Mesenchymal stem cell (in vitro differentiated cells and primary cell): ENCODE measurements at regions not wholly inside any gene's neighbourhood (a gene's known extent, or its start where the extent isn't known, plus 50 kb on each side); places are given as distances from the start of the nearest gene placed in this dataset.

Experiments used
- DNase-seq: peaks from one replicate; pipeline ENCODE4 v3.0.0-alpha.2; 2013
- H2AFZ ChIP-seq: one replicate; pipeline ENCODE4 v1.6.1; 2013; ENCODE audit warnings: low read depth, mild to moderate bottlenecking, control low read depth, inconsistent platforms, low read length, moderate library complexity
- H2AK5ac ChIP-seq: 2 replicates; pipeline ENCODE4 v1.6.1; 2013; ENCODE audit warnings: low read length, moderate library complexity, mild to moderate bottlenecking, inconsistent platforms; ENCODE audit not compliant: severe bottlenecking
- H2BK120ac ChIP-seq: one replicate; pipeline ENCODE4 v1.6.1; 2013; ENCODE audit warnings: low read depth, mild to moderate bottlenecking, inconsistent platforms, low read length, moderate library complexity
- H2BK12ac ChIP-seq, 2 experiments: one replicate each; pipeline ENCODE4 v1.6.1; 2013; ENCODE audit warnings: inconsistent platforms in 2 of 2, low read length in 2 of 2, mild to moderate bottlenecking in 2 of 2, moderate library complexity in 2 of 2, control low read depth in 1 of 2
- H2BK15ac ChIP-seq: one replicate; pipeline ENCODE4 v1.6.1; 2013; ENCODE audit warnings: mild to moderate bottlenecking, low read depth, inconsistent platforms; ENCODE audit not compliant: poor library complexity, severe bottlenecking
- H2BK5ac ChIP-seq: 2 replicates; pipeline ENCODE4 v1.6.1; 2013; ENCODE audit warnings: low read depth, mild to moderate bottlenecking, low read length, control low read depth, inconsistent platforms; ENCODE audit not compliant: poor library complexity, severe bottlenecking
- H3K14ac ChIP-seq, 2 experiments: one replicate each; pipeline ENCODE4 v1.6.1; 2013; ENCODE audit warnings: inconsistent platforms in 2 of 2, low read length in 2 of 2, control low read depth in 1 of 2, mild to moderate bottlenecking in 1 of 2, moderate library complexity in 1 of 2
- H3K18ac ChIP-seq, 2 experiments: one replicate each; pipeline ENCODE4 v1.6.1; 2013; ENCODE audit warnings: inconsistent platforms in 2 of 2, low read length in 2 of 2, control low read depth in 1 of 2, low read depth in 1 of 2, mild to moderate bottlenecking in 1 of 2
- H3K23ac ChIP-seq, 2 experiments: one replicate each; pipeline ENCODE4 v1.6.1; 2013; ENCODE audit warnings: inconsistent platforms in 2 of 2, low read length in 2 of 2, mild to moderate bottlenecking in 2 of 2, moderate library complexity in 2 of 2, control low read depth in 1 of 2
- H3K27ac ChIP-seq: 2 replicates; pipeline ENCODE4 v1.5.1; 2013; ENCODE audit warnings: mild to moderate bottlenecking, moderate library complexity, low read length, control low read depth, inconsistent platforms; ENCODE audit not compliant: poor library complexity, severe bottlenecking
- H3K27me3 ChIP-seq, 2 experiments: 2 replicates each; pipeline versions ENCODE4 v1.6.1 to v1.7.0; 2013; ENCODE audit warnings: low read length in 2 of 2, mild to moderate bottlenecking in 2 of 2, moderate library complexity in 2 of 2, control low read depth in 1 of 2, inconsistent platforms in 1 of 2; ENCODE audit not compliant: control insufficient read depth in 1 of 2, insufficient read depth in 1 of 2
- H3K36me3 ChIP-seq, 2 experiments: 2 replicates each; pipeline versions ENCODE4 v1.6.1 to v1.7.0; 2013; ENCODE audit warnings: low read length in 2 of 2, control low read depth in 1 of 2, inconsistent platforms in 1 of 2, low read depth in 1 of 2, mild to moderate bottlenecking in 1 of 2; ENCODE audit not compliant: insufficient read depth in 2 of 2, control insufficient read depth in 1 of 2
- H3K4ac ChIP-seq, 2 experiments: one replicate each; pipeline ENCODE4 v1.6.1; 2013; ENCODE audit warnings: inconsistent platforms in 2 of 2, low read length in 2 of 2, mild to moderate bottlenecking in 2 of 2, moderate library complexity in 2 of 2, control low read depth in 1 of 2, low read depth in 1 of 2
- H3K4me1 ChIP-seq: 2 replicates; pipeline ENCODE4 v1.6.1; 2013; ENCODE audit warnings: low read depth, low read length, control low read depth; ENCODE audit not compliant: control insufficient read depth, insufficient read depth
- H3K4me2 ChIP-seq: 2 replicates; pipeline ENCODE4 v1.6.1; 2013; ENCODE audit warnings: low read length, mild to moderate bottlenecking, inconsistent platforms; ENCODE audit not compliant: poor library complexity, severe bottlenecking
- H3K4me3 ChIP-seq, 2 experiments: 2 replicates each; pipeline versions ENCODE4 v1.5.1 to v1.7.0; 2013; ENCODE audit warnings: low read length in 2 of 2, mild to moderate bottlenecking in 2 of 2, control low read depth in 1 of 2, low read depth in 1 of 2; ENCODE audit not compliant: insufficient read depth in 1 of 2
- H3K79me1 ChIP-seq: replicated peaks from 2 replicates; pipeline ENCODE4 v1.6.1; 2013; ENCODE audit warnings: mild to moderate bottlenecking, control low read depth, low read length, inconsistent platforms; ENCODE audit not compliant: poor library complexity, severe bottlenecking
- H3K9ac ChIP-seq: 2 replicates; pipeline ENCODE4 v1.7.0; 2013; ENCODE audit warnings: mild to moderate bottlenecking, low read length, moderate library complexity
- H3K9me3 ChIP-seq: 2 replicates; pipeline ENCODE4 v1.7.0; 2013; ENCODE audit warnings: mild to moderate bottlenecking, low read length; ENCODE audit not compliant: control insufficient read depth
- H4K8ac ChIP-seq: one replicate; pipeline ENCODE4 v1.6.1; 2013; ENCODE audit warnings: inconsistent platforms, mild to moderate bottlenecking, low read length, moderate library complexity
- H4K91ac ChIP-seq: one replicate; pipeline ENCODE4 v1.6.1; 2013; ENCODE audit warnings: mild to moderate bottlenecking, low read length, inconsistent platforms
- WGBS: methylation state at CpG from one replicate; pipeline ENCODE4 v1.1.7; 2013; ENCODE audit warnings: mixed read lengths; 5-methylcytosine and 5-hydroxymethylcytosine counted together

DNA sequence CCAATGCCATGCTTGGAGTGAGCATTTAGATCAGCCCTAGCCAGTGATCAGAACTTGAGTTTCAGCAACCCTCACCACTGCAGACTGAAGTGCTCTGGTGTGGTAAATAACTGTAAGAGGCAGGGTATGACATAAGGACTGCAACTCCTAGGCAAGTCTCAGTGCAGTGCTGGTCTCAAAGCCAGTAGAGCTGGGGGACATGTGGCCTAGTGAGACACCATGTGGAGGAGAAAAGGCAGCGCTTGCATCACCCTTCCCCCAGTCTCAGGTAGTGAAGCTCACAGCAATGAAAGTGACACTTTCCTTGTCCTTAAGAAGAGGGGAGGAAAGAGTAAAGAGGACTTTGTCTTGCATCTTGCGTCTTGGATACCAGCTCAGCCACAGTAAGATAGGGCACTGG is 386.8 kb upstream of the POT1 start:
- peaks cover 8% of the 10 kb centered on the region for H3K9me3 ChIP-seq
- no peak overlapping the region for H3K14ac ChIP-seq
- 42% methylated on average over 2 of the region's 2 CpGs for WGBS
- H2AFZ ChIP-seq, result no peak overlapping the region
- peak overlapping the region; percentile 6 for H2BK120ac ChIP-seq
- H3K36me3 ChIP-seq, result no peaks in the 10 kb centered on the region
- peak; percentile 37 for DNase-seq
- no peaks in the 10 kb centered on the region for H3K79me1 ChIP-seq
- H3K4me1 ChIP-seq, result peaks cover 2% of the 10 kb centered on the region
- H4K8ac ChIP-seq, result peak overlapping the region; percentile 55
- H3K23ac ChIP-seq, result no peak overlapping the region
- peak overlapping the region in 1 of 2 experiments; percentile 50 for H2BK12ac ChIP-seq
- no peak overlapping the region for H2BK15ac ChIP-seq
- H3K4ac ChIP-seq, result peak overlapping the region in 1 of 2 experiments; percentile 30
- no peak overlapping the region for H3K4me2 ChIP-seq
- H3K27me3 ChIP-seq, result no peaks in the 10 kb centered on the region
- no peak overlapping the region for H3K27ac ChIP-seq
- H3K4me3 ChIP-seq, result no peak overlapping the region
- H2BK5ac ChIP-seq, result no peak overlapping the region
- no peak overlapping the region for H3K9ac ChIP-seq
- peak overlapping the region; percentile 85 for H4K91ac ChIP-seq
- no peak overlapping the region for H2AK5ac ChIP-seq
- peak overlapping the region in 1 of 2 experiments; percentile 8 for H3K18ac ChIP-seq

DNA sequence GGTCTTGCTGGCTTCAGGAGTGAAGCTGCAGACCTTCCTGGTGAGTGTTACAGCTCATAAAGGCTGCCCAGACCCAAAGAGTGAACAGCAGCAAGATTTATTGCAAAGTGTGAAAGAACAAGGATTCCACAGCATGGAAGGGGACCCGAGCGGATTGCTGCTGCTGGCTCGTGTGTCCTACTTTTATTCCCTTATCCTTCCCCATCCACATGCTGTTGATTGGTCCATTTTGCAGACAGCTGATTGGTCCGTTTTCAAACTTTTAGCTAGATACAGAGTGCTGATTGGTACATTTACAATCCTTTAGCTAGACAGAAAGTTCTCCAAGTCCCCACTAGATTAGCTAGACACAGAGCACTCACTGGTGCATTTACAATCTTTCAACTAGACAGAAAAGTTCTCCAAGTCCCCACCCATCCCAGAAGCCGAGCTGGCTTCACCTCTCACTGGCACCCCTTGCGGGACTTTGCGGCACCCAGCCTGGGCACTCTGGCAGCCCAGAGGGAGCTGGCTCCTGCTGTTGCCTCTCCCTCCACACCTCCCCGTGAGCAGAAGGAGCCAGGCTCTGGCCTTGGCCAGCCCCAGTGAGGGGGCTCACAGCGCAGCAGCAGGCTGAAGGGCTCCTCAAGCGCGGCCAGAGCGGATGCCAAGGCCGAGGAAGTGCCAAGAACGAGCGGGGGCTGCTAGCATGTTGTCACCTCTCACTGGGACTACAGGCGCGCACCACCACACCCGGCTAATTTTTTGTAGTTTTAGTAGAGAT is 369.6 kb upstream of the POT1 start:
- no peak overlapping the region for H2BK120ac ChIP-seq
- DNase-seq, result no peak
- H3K79me1 ChIP-seq, result no peaks in the 10 kb centered on the region
- H3K36me3 ChIP-seq, result no peaks in the 10 kb centered on the region
- H2AK5ac ChIP-seq, result no peak overlapping the region
- no peak overlapping the region for H2BK12ac ChIP-seq
- H2BK15ac ChIP-seq, result no peak overlapping the region
- no peak overlapping the region for H2BK5ac ChIP-seq
- no peak overlapping the region for H3K27ac ChIP-seq
- no peak overlapping the region for H3K4me3 ChIP-seq
- WGBS, result 94% methylated on average over 18 of the region's 18 CpGs
- no peak overlapping the region for H3K9ac ChIP-seq
- no peak overlapping the region for H3K18ac ChIP-seq
- H2AFZ ChIP-seq, result no peak overlapping the region
- peaks cover 3% of the 10 kb centered on the region for H3K9me3 ChIP-seq
- H4K8ac ChIP-seq, result peak overlapping the region; percentile 77
- no peak overlapping the region for H3K4ac ChIP-seq
- H3K14ac ChIP-seq, result no peak overlapping the region
- H3K23ac ChIP-seq, result no peak overlapping the region
- H3K27me3 ChIP-seq, result no peaks in the 10 kb centered on the region
- H3K4me2 ChIP-seq, result no peak overlapping the region
- H3K4me1 ChIP-seq, result no peaks in the 10 kb centered on the region
- peak overlapping the region; percentile 27 for H4K91ac ChIP-seq

- Histone ChIP-seq H2BK120ac (no peak overlapping the region), H4K91ac (no peak overlapping the region), H2AFZ (no peak overlapping the region), H3K9me3 (peaks cover 5% of the 10 kb centered on the region), H2BK15ac (no peak overlapping the region), H3K4me3 (no peak overlapping the region), H3K27ac (no peak overlapping the region), H4K8ac (no peak overlapping the region), H3K18ac (no peak overlapping the region), H3K27me3 (no peaks in the 10 kb centered on the region), H3K4ac (no peak overlapping the region), H3K36me3 (no peaks in the 10 kb centered on the region), H3K4me2 (no peak overlapping the region), H3K4me1 (no peaks in the 10 kb centered on the region), H3K14ac (no peak overlapping the region), H2BK5ac (no peak overlapping the region), H3K9ac (no peak overlapping the region), H3K23ac (no peak overlapping the region), H3K79me1 (no peaks in the 10 kb centered on the region), H2BK12ac (no peak overlapping the region), H2AK5ac (no peak overlapping the region)
- no peak for DNase-seq
- WGBS, result 35% methylated on average over 2 of the region's 2 CpGs
Observed at GRCh38 chr7:125279961-125280360, 350.3 kb upstream of the POT1 start.

- Histone ChIP-seq H3K18ac (no peak overlapping the region), H3K14ac (no peak overlapping the region), H3K79me1 (no peaks in the 10 kb centered on the region), H2BK5ac (no peak overlapping the region), H2AFZ (no peak overlapping the region), H2BK15ac (no peak overlapping the region), H3K27ac (no peak overlapping the region), H3K9ac (no peak overlapping the region), H3K9me3 (peaks cover 5% of the 10 kb centered on the region), H3K23ac (no peak overlapping the region), H4K91ac (no peak overlapping the region), H3K4me2 (no peak overlapping the region), H2BK120ac (no peak overlapping the region), H2BK12ac (no peak overlapping the region), H3K36me3 (no peaks in the 10 kb centered on the region), H3K4me1 (no peaks in the 10 kb centered on the region), H3K27me3 (no peaks in the 10 kb centered on the region), H2AK5ac (no peak overlapping the region), H3K4me3 (no peak overlapping the region), H3K4ac (no peak overlapping the region), H4K8ac (no peak overlapping the region)
- WGBS, result no CpG with 5 or more reads among the region's 1 CpG
- no peak for DNase-seq
Observed at GRCh38 chr7:125278318-125278717, 348.7 kb upstream of the POT1 start.
